ENCODE measurements at regions not wholly inside any gene's neighbourhood (a gene's known extent, or its start where the extent isn't known, plus 50 kb on each side); places are given as distances from the start of the nearest gene placed in this dataset.

GRCh38 chr15:97755726-97756125 lies 204.8 kb upstream of the ARRDC4 start:
- Histone ChIP-seq H3K9me3 (ENCODE audit: control insufficient read depth, insufficient read depth, low read depth, low read length) (no peaks in the 10 kb centered on the region), H3K36me3 (ENCODE audit: control insufficient read depth in 2 of 2, insufficient read depth in 1 of 2, low read length in 2 of 2) (no peaks in the 10 kb centered on the region), H3K27ac (ENCODE audit: extremely low read depth, low read depth, low read length) (no peak overlapping the region), H3K4me3 (ENCODE audit: low read depth, low read length) (no peak overlapping the region), H3K4me1 (ENCODE audit: control insufficient read depth, insufficient read depth, low read length) (no peaks in the 10 kb centered on the region)
- no peak for TF ChIP-seq ZNF654 (tag by site-specific recombination; IDR thresholded peaks at IDR 0.05; ENCODE audit: low read depth)
- TF ChIP-seq ZBTB7A (tag by site-specific recombination; IDR thresholded peaks at IDR 0.05; ENCODE audit: low read depth) = no peak
- TF ChIP-seq ZNF580 (tag by site-specific recombination; IDR thresholded peaks at IDR 0.05) = no peak
- no peak for TF ChIP-seq ZNF629 (tag by site-specific recombination; IDR thresholded peaks at IDR 0.05)
- TF ChIP-seq ZNF571 (tag by site-specific recombination; IDR thresholded peaks at IDR 0.05) = no peak
- TF ChIP-seq ZNF521 (tag by site-specific recombination; IDR thresholded peaks at IDR 0.05) = no peak
- no peak for TF ChIP-seq ZNF112 (tag by site-specific recombination; IDR thresholded peaks at IDR 0.05)
- no peak for TF ChIP-seq ZNF626 (tag by site-specific recombination; IDR thresholded peaks at IDR 0.05)
- TF ChIP-seq BCL11B (tag by site-specific recombination; IDR thresholded peaks at IDR 0.05; ENCODE audit: low read depth) = no peak
- no peak for TF ChIP-seq ZNF114 (tag by site-specific recombination; IDR thresholded peaks at IDR 0.05)
- TF ChIP-seq ZNF211 (tag by site-specific recombination; IDR thresholded peaks at IDR 0.05; ENCODE audit: low read depth) = no peak
- TF ChIP-seq ZNF701 (tag by site-specific recombination; IDR thresholded peaks at IDR 0.05) = no peak
- TF ChIP-seq HOXD13 (CRISPR knock-in tag; IDR thresholded peaks at IDR 0.05; ENCODE audit: borderline replicate concordance) = no peak
- no peak for TF ChIP-seq ZNF660 (tag by site-specific recombination; IDR thresholded peaks at IDR 0.05)
- no peak for TF ChIP-seq KLF1 (tag by site-specific recombination; IDR thresholded peaks at IDR 0.05)
- TF ChIP-seq KLF7 (tag by site-specific recombination; IDR thresholded peaks at IDR 0.05; ENCODE audit: borderline replicate concordance) = no peak
- no peak for TF ChIP-seq ZNF677 (tag by site-specific recombination; IDR thresholded peaks at IDR 0.05)
- ChIA-PET CTCF (interaction anchor here (0.6 to 1.6 kb wide), 25 partner anchors 9 to 1801 kb away, joined by 3 to 15 read pairs (median 3); no protein-coding TSS in a partner anchor), POLR2A (interaction anchor here (1.2 kb wide), 1 partner anchor 157 kb away, joined by 3 read pairs; no protein-coding TSS in a partner anchor)

- no peak overlapping the region for H3K4me3 ChIP-seq (ENCODE audit: low read depth, low read length)
- no peak overlapping the region for H3K27ac ChIP-seq (ENCODE audit: extremely low read depth, low read depth, low read length)
- no peaks in the 10 kb centered on the region for H3K4me1 ChIP-seq (ENCODE audit: control insufficient read depth, insufficient read depth, low read length)
- CTCF ChIA-PET = no interaction called here
- H3K36me3 ChIP-seq (ENCODE audit: control insufficient read depth in 2 of 2, insufficient read depth in 1 of 2, low read length in 2 of 2) = no peaks in the 10 kb centered on the region
- POLR2A ChIA-PET = no interaction called here
- no peaks in the 10 kb centered on the region for H3K9me3 ChIP-seq (ENCODE audit: control insufficient read depth, insufficient read depth, low read depth, low read length)
- TF ChIP-seq YY1 (tag by site-specific recombination; IDR thresholded peaks at IDR 0.05) (no peak), ZNF791 (tag by site-specific recombination; IDR thresholded peaks at IDR 0.05) (no peak)
These were observed 201.1 kb upstream of the ARRDC4 start for GRCh38 chr15:97759363-97759762.

- POLR2A ChIA-PET = no interaction called here
These were observed 199.4 kb upstream of the ARRDC4 start for GRCh38 chr15:97761110-97761509.

More at GRCh38 chr15:97761110-97761509, 199.4 kb upstream of the ARRDC4 start:
- no peak overlapping the region for H3K4me3 ChIP-seq (ENCODE audit: low read depth, low read length)
- H3K9me3 ChIP-seq (ENCODE audit: control insufficient read depth, insufficient read depth, low read depth, low read length) = no peaks in the 10 kb centered on the region
- CTCF ChIA-PET = interaction anchor here (0.7 to 1.7 kb wide), 3 partner anchors 25 to 417 kb away, joined by 3 to 5 read pairs (median 4); no protein-coding TSS in a partner anchor
- no peaks in the 10 kb centered on the region for H3K36me3 ChIP-seq (ENCODE audit: control insufficient read depth in 2 of 2, insufficient read depth in 1 of 2, low read length in 2 of 2)
- TF ChIP-seq GFI1B (tag by site-specific recombination; IDR thresholded peaks at IDR 0.05) (no peak), ZNF626 (tag by site-specific recombination; IDR thresholded peaks at IDR 0.05) (no peak), ZFP41 (tag by site-specific recombination; IDR thresholded peaks at IDR 0.05; ENCODE audit: borderline replicate concordance) (no peak), ZNF112 (tag by site-specific recombination; IDR thresholded peaks at IDR 0.05) (no peak), ZNF211 (tag by site-specific recombination; IDR thresholded peaks at IDR 0.05; ENCODE audit: low read depth) (no peak), ZIC2 (tag by site-specific recombination; IDR thresholded peaks at IDR 0.05) (no peak), ZNF658 (tag by site-specific recombination; IDR thresholded peaks at IDR 0.05) (no peak), ZXDB (tag by site-specific recombination; IDR thresholded peaks at IDR 0.05) (no peak), ZNF843 (tag by site-specific recombination; IDR thresholded peaks at IDR 0.05) (no peak), PRDM4 (tag by site-specific recombination; IDR thresholded peaks at IDR 0.05) (no peak), YY1 (tag by site-specific recombination; IDR thresholded peaks at IDR 0.05) (no peak)
- H3K4me1 ChIP-seq (ENCODE audit: control insufficient read depth, insufficient read depth, low read length) = no peaks in the 10 kb centered on the region
- H3K27ac ChIP-seq (ENCODE audit: extremely low read depth, low read depth, low read length) = no peak overlapping the region

Data from HEK293 (cell line).